ENCODE measurements at regions not wholly inside any gene's neighbourhood (a gene's known extent, or its start where the extent isn't known, plus 50 kb on each side); places are given as distances from the start of the nearest gene placed in this dataset.

GRCh38 chr4:166673911-166674310 is 560.4 kb downstream of the SPOCK3 start:
- TF ChIP-seq CEBPB (IDR thresholded peaks at IDR 0.05; ENCODE audit: low read depth, low read length) (no peak), EZH2 (IDR thresholded peaks at IDR 0.05; ENCODE audit: low read depth, low read length, severe bottlenecking) (no peak), CTCF (IDR thresholded peaks at IDR 0.05; ENCODE audit: control extremely low read depth in 1 of 3, insufficient read depth in 1 of 3, low read depth in 1 of 3, low read length in 3 of 3) (no peak), RAD21 (IDR thresholded peaks at IDR 0.05 in 1 of 2, conservative IDR thresholded peaks at IDR 0.05 in 1 of 2; ENCODE audit: low read depth in 2 of 2, low read length in 2 of 2) (no peak), PHF8 (conservative IDR thresholded peaks at IDR 0.05; ENCODE audit: low read depth, low read length) (no peak), GABPA (IDR thresholded peaks at IDR 0.05; ENCODE audit: borderline replicate concordance, insufficient read depth, low read length) (no peak)
